ENCODE measurements at regions not wholly inside any gene's neighbourhood (a gene's known extent, or its start where the extent isn't known, plus 50 kb on each side); places are given as distances from the start of the nearest gene placed in this dataset.

DNA sequence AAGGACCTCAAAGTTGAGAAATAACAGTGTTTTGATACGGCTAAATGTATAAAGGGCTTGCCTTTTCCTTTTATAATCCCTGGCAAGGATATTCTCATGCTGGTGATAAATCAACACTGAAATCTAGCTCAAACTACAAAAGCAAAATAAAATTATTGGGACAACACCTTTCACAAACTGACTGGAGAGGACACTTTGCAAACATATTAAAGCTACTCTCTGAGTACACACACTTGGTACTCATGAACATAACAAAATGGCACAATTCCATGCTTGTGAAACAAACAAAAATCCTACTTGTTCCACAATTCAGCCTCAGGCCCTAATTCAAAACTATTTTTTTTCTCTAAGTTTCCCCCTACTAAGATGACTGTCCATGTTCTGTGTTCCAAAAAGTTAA lies 305.8 kb downstream of the ETAA1 start:
- TF ChIP-seq EZH2 (IDR thresholded peaks at IDR 0.05) (no peak), POLR2AphosphoS5 (IDR thresholded peaks at IDR 0.05; ENCODE audit: borderline replicate concordance, low read depth, low read length) (no peak)

Data from SK-N-MC (cell line).